Sigmoid colon (tissue), 6 donors: ENCODE measurements at regions not wholly inside any gene's neighbourhood (a gene's known extent, or its start where the extent isn't known, plus 50 kb on each side); places are given as distances from the start of the nearest gene placed in this dataset.

ENCODE experiments used
- DNase-seq: peaks from one replicate; pipeline ENCODE4 v3.0.0-alpha.2; 2019
- H3K27ac ChIP-seq, 4 donors: fragments of 200-600 bp; sonication (generic); one replicate each; pipeline ENCODE4 v1.5.1; 2016 to 2019; ENCODE audit warnings: mild to moderate bottlenecking in 1 of 4
- H3K27me3 ChIP-seq, 3 donors: fragments of 200-600 bp; sonication (generic); one replicate each; pipeline ENCODE4 v1.5.1; 2019; ENCODE audit warnings: mild to moderate bottlenecking in 1 of 3
- H3K36me3 ChIP-seq, 4 donors: fragments of 200-600 bp; sonication (generic); one replicate each; pipeline ENCODE4 v1.5.1; 2016 to 2019
- H3K4me1 ChIP-seq, 4 donors: fragments of 200-600 bp; sonication (generic); one replicate each; pipeline ENCODE4 v1.5.1; 2017 to 2019
- H3K4me3 ChIP-seq, 4 donors: fragments of 200-600 bp; sonication (generic); one replicate each; pipeline ENCODE4 v1.5.1; 2017 to 2019; ENCODE audit warnings: mild to moderate bottlenecking in 2 of 4, moderate library complexity in 1 of 4
- H3K9me3 ChIP-seq, 4 donors: fragments of 200-600 bp in 3 of 4; sonication (generic) in 3 of 4; one replicate each; pipeline versions ENCODE4 v1.5.1 to v1.6.1; 2013 to 2019
- EP300 ChIP-seq, 4 donors: sonication (generic); formaldehyde crosslinking; IDR thresholded peaks; one replicate each; pipeline ENCODE4 v1.6.1; 2017; ENCODE audit warnings: antibody characterized with exemption in 4 of 4
- POLR2A ChIP-seq, 2 donors: fragments of 450-650 bp; IDR thresholded peaks; one replicate each; pipeline ENCODE4 v1.6.1; 2016; ENCODE audit warnings: antibody characterized with exemption in 2 of 2, mild to moderate bottlenecking in 2 of 2, moderate library complexity in 2 of 2
- POLR2AphosphoS5 ChIP-seq, 4 donors: sonication (generic); formaldehyde crosslinking; IDR thresholded peaks; one replicate each; pipeline ENCODE4 v1.6.1; 2017; ENCODE audit warnings: antibody characterized with exemption in 4 of 4
- WGBS, 2 donors: extraction: QIAGEN DNeasy Blood & Tissue Kit; methylation state at CpG; one replicate each; pipeline ENCODE4 v1.1.7; 2013; 5-methylcytosine and 5-hydroxymethylcytosine counted together
- intact Hi-C: fragments of 100-400 bp; cut with DNase I; formaldehyde crosslinking; loops from one replicate; pipeline ENCODE4 v1.15.1; 2023
- TF ChIP-seq, protein P1 (sequence below), 4 experiments: fragments of 450-650 bp in 3 of 4; fragments of 200-600 bp in 1 of 4; IDR thresholded peaks; one replicate each; pipeline ENCODE4 v1.5.1; 2016 to 2019; ENCODE audit warnings: antibody characterized with exemption in 4 of 4, mild to moderate bottlenecking in 3 of 4, moderate library complexity in 2 of 4
- donor health status: healthy with polysubstance abuse.
- donor health status: healthy.

DNA sequence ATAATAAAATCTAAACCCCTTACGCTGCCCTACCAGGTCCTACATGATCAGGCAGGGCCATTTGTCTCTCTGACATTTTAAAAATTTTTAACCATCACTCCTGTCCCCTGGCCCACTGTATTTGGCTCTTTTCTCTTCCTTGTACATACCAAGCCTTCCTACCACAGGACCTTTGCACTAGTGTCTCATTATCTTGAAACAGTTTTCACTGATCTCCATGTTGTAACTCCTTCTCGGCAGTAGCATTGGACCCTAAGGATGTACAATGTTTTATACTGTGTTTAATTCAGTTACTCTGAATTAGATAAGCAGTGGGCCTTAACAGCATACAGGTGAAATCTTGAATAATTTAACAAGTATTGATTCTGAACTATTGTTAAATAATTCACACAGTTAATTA is 330.7 kb downstream of the UTRN start:
- Histone ChIP-seq H3K36me3 (no peaks in the 10 kb centered on the region), H3K4me1 (peaks cover 0 to 28% (median 9%) of the 10 kb centered on the region in 4 donors), H3K27me3 (no peaks in the 10 kb centered on the region), H3K4me3 (no peak overlapping the region), H3K27ac (no peak overlapping the region), H3K9me3 (no peaks in the 10 kb centered on the region)
- DNase-seq, result no peak
- TF ChIP-seq, protein P1, sequence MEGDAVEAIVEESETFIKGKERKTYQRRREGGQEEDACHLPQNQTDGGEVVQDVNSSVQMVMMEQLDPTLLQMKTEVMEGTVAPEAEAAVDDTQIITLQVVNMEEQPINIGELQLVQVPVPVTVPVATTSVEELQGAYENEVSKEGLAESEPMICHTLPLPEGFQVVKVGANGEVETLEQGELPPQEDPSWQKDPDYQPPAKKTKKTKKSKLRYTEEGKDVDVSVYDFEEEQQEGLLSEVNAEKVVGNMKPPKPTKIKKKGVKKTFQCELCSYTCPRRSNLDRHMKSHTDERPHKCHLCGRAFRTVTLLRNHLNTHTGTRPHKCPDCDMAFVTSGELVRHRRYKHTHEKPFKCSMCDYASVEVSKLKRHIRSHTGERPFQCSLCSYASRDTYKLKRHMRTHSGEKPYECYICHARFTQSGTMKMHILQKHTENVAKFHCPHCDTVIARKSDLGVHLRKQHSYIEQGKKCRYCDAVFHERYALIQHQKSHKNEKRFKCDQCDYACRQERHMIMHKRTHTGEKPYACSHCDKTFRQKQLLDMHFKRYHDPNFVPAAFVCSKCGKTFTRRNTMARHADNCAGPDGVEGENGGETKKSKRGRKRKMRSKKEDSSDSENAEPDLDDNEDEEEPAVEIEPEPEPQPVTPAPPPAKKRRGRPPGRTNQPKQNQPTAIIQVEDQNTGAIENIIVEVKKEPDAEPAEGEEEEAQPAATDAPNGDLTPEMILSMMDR (IDR thresholded peaks at IDR 0.05), result no peak
- no peak for TF ChIP-seq POLR2AphosphoS5 (IDR thresholded peaks at IDR 0.05)
- no peak for TF ChIP-seq EP300 (IDR thresholded peaks at IDR 0.05)
- no peak for TF ChIP-seq POLR2A (IDR thresholded peaks at IDR 0.05)
- intact Hi-C loops, result no loop called here
- 99% methylated on average over 2 of the region's 2 CpGs for WGBS, 2 donors

- 54 to 76% methylated on average over 1 of the region's 1 CpG for WGBS, 2 donors
Observed at GRCh38 chr6:144617191-144617590, 332.1 kb downstream of the UTRN start.

GRCh38 chr6:144617708-144618107 is 332.6 kb downstream of the UTRN start:
- no peaks in the 10 kb centered on the region for H3K9me3 ChIP-seq
- no peaks in the 10 kb centered on the region for H3K36me3 ChIP-seq
- H3K27ac ChIP-seq, result no peak overlapping the region
- no peak for TF ChIP-seq POLR2AphosphoS5 (IDR thresholded peaks at IDR 0.05)
- TF ChIP-seq EP300 (IDR thresholded peaks at IDR 0.05), result no peak
- no peak for TF ChIP-seq POLR2A (IDR thresholded peaks at IDR 0.05)
- TF ChIP-seq, protein P1 (IDR thresholded peaks at IDR 0.05), result no peak
- H3K4me3 ChIP-seq, result no peak overlapping the region
- intact Hi-C loops, result no loop called here
- peaks cover 0 to 28% (median 9%) of the 10 kb centered on the region in 4 donors for H3K4me1 ChIP-seq
- no peaks in the 10 kb centered on the region for H3K27me3 ChIP-seq
- 88 to 96% methylated on average over 4 of the region's 4 CpGs for WGBS, 2 donors
- DNase-seq, result no peak

More at GRCh38 chr6:144617191-144617590, 332.1 kb downstream of the UTRN start:
- TF ChIP-seq POLR2AphosphoS5 (IDR thresholded peaks at IDR 0.05) (no peak), EP300 (IDR thresholded peaks at IDR 0.05) (no peak), POLR2A (IDR thresholded peaks at IDR 0.05) (no peak)
- TF ChIP-seq, protein P1 (IDR thresholded peaks at IDR 0.05), result no peak
- H3K27ac ChIP-seq, result no peak overlapping the region
- DNase-seq, result no peak
- no peaks in the 10 kb centered on the region for H3K36me3 ChIP-seq
- no peaks in the 10 kb centered on the region for H3K27me3 ChIP-seq
- intact Hi-C loops, result no loop called here
- H3K9me3 ChIP-seq, result no peaks in the 10 kb centered on the region
- H3K4me3 ChIP-seq, result no peak overlapping the region
- peaks cover 0 to 28% (median 9%) of the 10 kb centered on the region in 4 donors for H3K4me1 ChIP-seq

DNA sequence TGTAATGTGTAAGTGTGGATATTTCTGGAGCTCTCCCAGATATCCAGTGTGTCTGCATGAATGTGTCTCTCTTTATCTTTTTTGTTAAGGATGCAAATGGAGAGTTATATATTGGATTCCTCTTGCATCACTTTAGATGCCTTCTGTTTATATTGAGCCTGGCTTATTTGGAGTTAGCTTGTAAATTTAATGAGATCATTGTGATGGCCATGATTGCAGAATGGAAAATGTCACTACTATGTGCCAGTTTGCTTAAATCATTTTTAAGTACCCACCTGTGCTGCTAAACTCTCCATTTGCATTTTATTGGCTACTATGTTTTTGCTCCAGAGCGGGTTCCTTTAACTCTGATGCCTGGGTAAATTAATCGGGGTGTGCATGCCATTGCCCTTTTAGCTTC is 334.8 kb downstream of the UTRN start:
- no peak overlapping the region for H3K27ac ChIP-seq
- no peak for DNase-seq
- peaks cover 0 to 28% (median 9%) of the 10 kb centered on the region in 4 donors for H3K4me1 ChIP-seq
- intact Hi-C loops, result no loop called here
- TF ChIP-seq POLR2AphosphoS5 (IDR thresholded peaks at IDR 0.05) (peak in 2 of 4 donors; percentile 53 to 57), EP300 (IDR thresholded peaks at IDR 0.05) (peak in 1 of 4 donors; percentile 52), POLR2A (IDR thresholded peaks at IDR 0.05) (no peak)
- TF ChIP-seq, protein P1 (IDR thresholded peaks at IDR 0.05), result no peak
- H3K27me3 ChIP-seq, result no peaks in the 10 kb centered on the region
- no peaks in the 10 kb centered on the region for H3K36me3 ChIP-seq
- 69 to 92% methylated on average over 2 of the region's 2 CpGs for WGBS, 2 donors
- H3K9me3 ChIP-seq, result no peaks in the 10 kb centered on the region
- no peak overlapping the region for H3K4me3 ChIP-seq

DNA sequence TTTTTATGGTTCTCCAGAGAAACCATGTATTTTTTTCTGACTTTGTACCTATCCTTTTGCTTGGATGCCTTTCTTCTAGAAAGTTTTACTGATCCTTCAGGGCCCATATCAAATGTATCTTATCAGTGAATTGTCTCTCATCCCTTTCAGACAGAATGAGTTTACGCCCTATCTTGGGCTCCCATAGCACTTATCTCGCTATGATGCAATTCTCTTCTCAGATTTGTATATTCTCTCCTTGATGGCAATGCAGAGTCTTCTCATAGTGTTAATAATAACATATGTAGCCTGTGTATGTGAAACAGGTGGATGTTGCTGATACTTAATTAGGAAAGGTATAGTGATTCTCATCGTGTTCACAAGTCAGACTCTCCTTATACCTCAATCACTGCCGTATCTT is 336.2 kb downstream of the UTRN start:
- H3K27me3 ChIP-seq, result no peaks in the 10 kb centered on the region
- intact Hi-C loops, result no loop called here
- H3K36me3 ChIP-seq, result no peaks in the 10 kb centered on the region
- TF ChIP-seq POLR2AphosphoS5 (IDR thresholded peaks at IDR 0.05), result no peak
- TF ChIP-seq EP300 (IDR thresholded peaks at IDR 0.05), result no peak
- TF ChIP-seq, protein P1 (IDR thresholded peaks at IDR 0.05), result no peak
- no peaks in the 10 kb centered on the region for H3K9me3 ChIP-seq
- DNase-seq, result no peak
- H3K4me1 ChIP-seq, result peaks cover 0 to 28% (median 9%) of the 10 kb centered on the region in 4 donors
- no peak overlapping the region for H3K4me3 ChIP-seq
- H3K27ac ChIP-seq, result no peak overlapping the region
- 95% methylated on average over 4 of the region's 4 CpGs for WGBS, 2 donors
